ENCODE measurements at regions not wholly inside any gene's neighbourhood (a gene's known extent, or its start where the extent isn't known, plus 50 kb on each side); places are given as distances from the start of the nearest gene placed in this dataset.

GRCh38 chr17:62191390-62192361 is 126.6 kb upstream of the MED13 start:
- H3K4me3 ChIP-seq (ENCODE audit: low read depth in 2 of 2, low read length in 2 of 2): no peak overlapping the region
- ChIA-PET POLR2A (no interaction called here), CTCF (no interaction called here)
- BruUV-seq (replicated peaks): no TSS peak
- ATAC-seq (no peak), DNase-seq (ENCODE audit: low read depth, low spot score) (no peak)
- intact Hi-C loops (cut with micrococcal nuclease; ENCODE audit: unreplicated experiment): no loop called here
- H3K27ac ChIP-seq (ENCODE audit: low read length): no peak overlapping the region
- no peaks in the 10 kb centered on the region for H3K36me3 ChIP-seq (ENCODE audit: control insufficient read depth, insufficient read depth, low read length)
- H3K9me3 ChIP-seq (ENCODE audit: control insufficient read depth, insufficient read depth, low read depth, low read length): no peaks in the 10 kb centered on the region
- TF ChIP-seq TCF7L2 (IDR thresholded peaks at IDR 0.05; ENCODE audit: low read depth, low read length) (no peak), POLR2AphosphoS5 (IDR thresholded peaks at IDR 0.05; ENCODE audit: low read depth, low read length) (no peak), CTCF (IDR thresholded peaks at IDR 0.05) (no peak), SIN3A (IDR thresholded peaks at IDR 0.05; ENCODE audit: borderline replicate concordance, insufficient read depth, low read depth, low read length) (no peak)
- TF ChIP-seq, protein P1, sequence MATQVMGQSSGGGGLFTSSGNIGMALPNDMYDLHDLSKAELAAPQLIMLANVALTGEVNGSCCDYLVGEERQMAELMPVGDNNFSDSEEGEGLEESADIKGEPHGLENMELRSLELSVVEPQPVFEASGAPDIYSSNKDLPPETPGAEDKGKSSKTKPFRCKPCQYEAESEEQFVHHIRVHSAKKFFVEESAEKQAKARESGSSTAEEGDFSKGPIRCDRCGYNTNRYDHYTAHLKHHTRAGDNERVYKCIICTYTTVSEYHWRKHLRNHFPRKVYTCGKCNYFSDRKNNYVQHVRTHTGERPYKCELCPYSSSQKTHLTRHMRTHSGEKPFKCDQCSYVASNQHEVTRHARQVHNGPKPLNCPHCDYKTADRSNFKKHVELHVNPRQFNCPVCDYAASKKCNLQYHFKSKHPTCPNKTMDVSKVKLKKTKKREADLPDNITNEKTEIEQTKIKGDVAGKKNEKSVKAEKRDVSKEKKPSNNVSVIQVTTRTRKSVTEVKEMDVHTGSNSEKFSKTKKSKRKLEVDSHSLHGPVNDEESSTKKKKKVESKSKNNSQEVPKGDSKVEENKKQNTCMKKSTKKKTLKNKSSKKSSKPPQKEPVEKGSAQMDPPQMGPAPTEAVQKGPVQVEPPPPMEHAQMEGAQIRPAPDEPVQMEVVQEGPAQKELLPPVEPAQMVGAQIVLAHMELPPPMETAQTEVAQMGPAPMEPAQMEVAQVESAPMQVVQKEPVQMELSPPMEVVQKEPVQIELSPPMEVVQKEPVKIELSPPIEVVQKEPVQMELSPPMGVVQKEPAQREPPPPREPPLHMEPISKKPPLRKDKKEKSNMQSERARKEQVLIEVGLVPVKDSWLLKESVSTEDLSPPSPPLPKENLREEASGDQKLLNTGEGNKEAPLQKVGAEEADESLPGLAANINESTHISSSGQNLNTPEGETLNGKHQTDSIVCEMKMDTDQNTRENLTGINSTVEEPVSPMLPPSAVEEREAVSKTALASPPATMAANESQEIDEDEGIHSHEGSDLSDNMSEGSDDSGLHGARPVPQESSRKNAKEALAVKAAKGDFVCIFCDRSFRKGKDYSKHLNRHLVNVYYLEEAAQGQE (IDR thresholded peaks at IDR 0.05; ENCODE audit: insufficient read depth in 1 of 2, low read depth in 2 of 2, low read length in 1 of 2): no peak
- no peaks in the 10 kb centered on the region for H3K4me1 ChIP-seq (ENCODE audit: control insufficient read depth, insufficient read depth, low read length)
- H3K27me3 ChIP-seq (ENCODE audit: control insufficient read depth, insufficient read depth, low read length): no peaks in the 10 kb centered on the region
- in situ Hi-C loops (cut with HindIII; ENCODE audit: low pct_unique_long_range_greater_than_20kb, low sequenced_read_pairs): no loop called here

- H3K4me1 ChIP-seq (ENCODE audit: control insufficient read depth, insufficient read depth, low read length): no peaks in the 10 kb centered on the region
- H3K27me3 ChIP-seq (ENCODE audit: control insufficient read depth, insufficient read depth, low read length): no peaks in the 10 kb centered on the region
- no TSS peak for BruUV-seq (replicated peaks)
- ATAC-seq (no peak), DNase-seq (ENCODE audit: low read depth, low spot score) (no peak)
- CTCF ChIA-PET: no interaction called here
- TF ChIP-seq, protein P1 (IDR thresholded peaks at IDR 0.05; ENCODE audit: insufficient read depth in 1 of 2, low read depth in 2 of 2, low read length in 1 of 2): no peak
- TF ChIP-seq POLR2AphosphoS5 (IDR thresholded peaks at IDR 0.05; ENCODE audit: low read depth, low read length): no peak
- in situ Hi-C loops (cut with HindIII; ENCODE audit: low pct_unique_long_range_greater_than_20kb, low sequenced_read_pairs) (no loop called here), intact Hi-C loops (cut with micrococcal nuclease; ENCODE audit: unreplicated experiment) (no loop called here)
- H3K9me3 ChIP-seq (ENCODE audit: control insufficient read depth, insufficient read depth, low read depth, low read length): no peaks in the 10 kb centered on the region
- no peak overlapping the region for H3K4me3 ChIP-seq (ENCODE audit: low read depth in 2 of 2, low read length in 2 of 2)
- no peak overlapping the region for H3K27ac ChIP-seq (ENCODE audit: low read length)
- POLR2A ChIA-PET: no interaction called here
- H3K36me3 ChIP-seq (ENCODE audit: control insufficient read depth, insufficient read depth, low read length): no peaks in the 10 kb centered on the region
These were observed 124.3 kb upstream of the MED13 start for GRCh38 chr17:62189377-62189776.
